GM21576 (cell line): ENCODE measurements at regions not wholly inside any gene's neighbourhood (a gene's known extent, or its start where the extent isn't known, plus 50 kb on each side); places are given as distances from the start of the nearest gene placed in this dataset.

Experiments
- ATAC-seq: cut with Tn5 transposase; IDR thresholded peaks from one replicate; pipeline ENCODE4 v1.9.1; 2021; ENCODE audit warnings: mild to moderate bottlenecking, moderate library complexity; ENCODE audit not compliant: unreplicated experiment

DNA sequence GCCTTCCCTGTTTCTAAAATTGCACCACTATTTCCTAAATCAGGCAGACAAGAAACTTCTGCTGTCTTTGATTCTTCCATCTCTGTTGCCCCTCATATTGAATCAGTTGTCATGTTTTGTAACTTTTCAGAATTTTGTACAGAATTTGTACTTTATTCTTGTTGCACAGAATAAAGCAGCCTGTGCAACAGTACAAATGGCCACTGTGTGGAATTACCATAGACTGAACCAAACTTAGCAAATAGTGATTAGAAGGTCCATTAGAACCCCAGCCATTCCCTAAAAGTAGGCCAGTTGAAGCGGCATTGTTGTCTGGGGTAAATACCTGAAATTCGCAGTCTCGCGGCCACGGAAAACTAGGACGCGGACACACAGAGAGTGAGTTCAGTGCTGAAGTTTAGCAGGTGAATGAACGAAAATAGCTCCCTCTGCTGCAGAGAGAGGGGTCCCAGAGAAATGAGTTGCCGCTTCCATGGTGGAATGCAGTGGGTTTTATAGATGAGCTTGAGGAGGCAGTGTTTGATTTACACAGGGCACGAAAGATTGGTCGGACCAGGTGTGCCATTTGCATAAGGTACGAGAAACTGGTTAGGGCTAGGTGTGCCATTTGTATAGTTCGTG, 71.8 kb downstream of the C4orf33 start:
- ATAC-seq = no peak

GRCh38 chr4:129172181-129172580, 76.2 kb downstream of the C4orf33 start:
- ATAC-seq = no peak

- no peak for ATAC-seq
Observed at GRCh38 chr4:129176864-129177263, 80.9 kb downstream of the C4orf33 start.

- ATAC-seq = no peak
Observed at GRCh38 chr4:129179276-129179675, 83.3 kb downstream of the C4orf33 start.

DNA sequence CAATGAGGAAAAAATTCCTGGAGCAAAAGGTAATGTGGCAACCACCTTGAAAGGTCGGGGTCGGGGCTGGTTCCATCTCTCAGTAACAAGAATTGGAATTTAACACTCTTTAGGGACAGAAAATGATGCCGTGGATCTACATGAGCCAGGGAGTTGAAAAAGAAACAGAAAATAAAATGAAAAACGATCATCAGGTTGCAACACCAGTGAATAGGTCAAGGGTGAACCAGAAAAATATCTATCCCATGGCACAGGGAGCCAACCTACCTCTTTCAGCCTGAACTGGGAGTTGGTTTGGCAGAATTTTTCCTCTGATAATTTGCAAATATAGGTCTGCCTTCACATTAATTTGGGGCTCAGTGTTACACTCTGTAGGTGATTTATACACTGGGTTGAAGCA, 93.7 kb downstream of the C4orf33 start:
- no peak for ATAC-seq

- ATAC-seq = no peak
Observed at GRCh38 chr4:129193357-129194100, 97.6 kb downstream of the C4orf33 start.

DNA sequence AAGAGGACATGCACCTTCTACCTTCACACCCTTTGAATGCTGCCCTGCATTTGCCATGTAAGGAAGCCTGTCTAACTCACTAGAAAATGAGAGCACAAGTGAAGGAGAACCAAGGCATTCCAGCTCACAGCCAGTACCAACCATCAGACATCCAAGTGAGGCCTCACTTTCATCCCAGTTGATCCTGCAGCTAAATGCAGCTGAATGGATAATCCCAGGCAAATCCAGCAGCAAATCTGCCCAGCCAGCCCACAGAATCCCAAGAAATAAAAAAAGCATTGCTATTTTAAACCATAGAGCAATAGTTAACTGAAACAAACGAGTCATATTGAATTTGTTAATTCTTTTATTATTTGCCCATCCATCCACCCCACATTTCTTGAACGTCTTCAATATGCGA, 112.5 kb downstream of the C4orf33 start:
- no peak for ATAC-seq

DNA sequence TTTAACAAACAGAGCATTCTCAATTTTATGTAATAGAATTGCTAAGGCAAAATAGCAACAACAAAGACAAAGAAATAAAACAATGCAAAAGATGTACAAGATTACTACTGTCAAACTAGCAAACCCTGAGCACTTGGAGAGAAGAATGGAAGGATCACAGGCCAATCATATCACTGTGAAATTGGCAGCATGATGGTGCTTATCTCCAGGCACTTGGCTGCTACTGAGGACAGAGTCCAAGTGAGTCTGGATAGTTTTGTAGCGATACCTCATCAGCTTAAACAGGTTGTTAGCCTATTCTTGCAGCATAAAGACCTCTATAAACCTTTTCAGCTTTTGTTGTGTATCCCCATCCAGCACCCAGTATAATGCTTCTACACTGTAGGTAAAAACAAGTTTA, 117.7 kb downstream of the C4orf33 start:
- no peak for ATAC-seq

DNA sequence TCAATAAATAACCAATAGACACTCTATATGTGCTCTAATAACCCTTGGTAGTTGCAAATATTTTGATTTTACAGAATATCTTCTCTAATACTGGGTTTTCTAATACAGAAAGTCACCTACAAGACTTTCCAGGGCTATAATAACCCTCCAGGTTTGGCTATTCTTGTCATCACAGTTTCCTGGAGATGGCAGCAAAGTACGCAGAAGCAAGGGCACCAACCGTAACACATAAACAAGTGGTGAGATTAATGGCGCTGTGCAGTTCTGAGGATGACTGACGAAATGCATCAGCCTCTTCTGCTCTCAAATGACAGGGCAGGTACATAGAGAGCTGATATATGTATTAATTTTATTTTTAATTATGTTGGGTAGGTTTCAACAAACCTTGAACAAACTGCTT, 122.4 kb downstream of the C4orf33 start:
- no peak for ATAC-seq

- ATAC-seq = no peak
Observed at GRCh38 chr4:129218897-129219296, 122.9 kb downstream of the C4orf33 start.

DNA sequence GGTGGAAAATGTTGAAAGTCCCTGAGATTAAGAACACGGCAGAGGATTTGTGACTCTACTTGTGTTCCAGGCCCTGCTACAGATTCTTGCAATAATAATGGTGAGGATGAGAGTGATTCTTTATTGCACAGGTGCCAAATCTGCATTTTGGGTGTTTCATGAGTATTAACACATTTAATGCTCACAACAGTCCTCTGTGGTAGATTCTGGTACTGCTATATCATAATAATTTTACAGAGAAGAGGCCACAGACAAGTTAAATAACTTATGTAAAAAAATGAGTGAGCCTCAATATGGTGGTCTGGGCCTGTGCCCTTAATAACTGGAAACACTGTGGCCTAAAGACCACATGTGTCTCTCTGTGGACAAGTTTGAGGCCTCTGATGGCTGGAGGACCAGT, 124.3 kb downstream of the C4orf33 start:
- no peak for ATAC-seq

GRCh38 chr4:129223945-129224344, 128.0 kb downstream of the C4orf33 start:
- ATAC-seq = no peak

- ATAC-seq = no peak
Observed at GRCh38 chr4:129230846-129231245, 134.9 kb downstream of the C4orf33 start.

DNA sequence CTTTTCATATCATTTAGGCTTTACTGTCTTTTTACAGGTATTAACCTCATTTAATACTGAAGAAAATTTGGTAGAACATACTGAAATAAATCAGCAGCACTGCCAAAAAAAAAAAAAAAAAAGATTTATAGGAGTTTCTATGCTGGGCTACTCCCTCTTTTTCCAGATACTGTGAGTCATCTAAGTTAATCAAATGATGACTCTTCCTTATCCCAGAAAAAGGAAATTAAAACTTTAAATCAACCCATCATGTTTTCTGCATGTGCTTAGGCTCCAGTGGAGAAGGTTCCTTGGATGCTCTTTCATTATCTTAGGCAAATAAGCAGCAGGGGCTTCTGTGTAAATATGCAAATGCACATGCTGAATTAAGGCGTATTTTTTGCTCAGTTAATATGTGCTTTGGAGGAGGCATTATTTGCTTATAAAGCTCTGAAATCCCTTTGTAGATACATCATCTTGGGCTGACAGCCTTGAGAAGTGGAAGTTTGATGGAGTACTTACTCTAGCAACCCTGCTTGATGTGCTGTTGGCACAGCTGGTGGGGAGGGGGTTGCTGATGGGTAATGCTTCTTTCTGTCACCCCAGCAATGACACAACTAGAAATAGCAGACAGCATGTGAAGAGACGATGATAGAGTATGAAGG, 136.1 kb downstream of the C4orf33 start:
- ATAC-seq = no peak

- ATAC-seq = no peak
Observed at GRCh38 chr4:129232589-129233337, 136.8 kb downstream of the C4orf33 start.

DNA sequence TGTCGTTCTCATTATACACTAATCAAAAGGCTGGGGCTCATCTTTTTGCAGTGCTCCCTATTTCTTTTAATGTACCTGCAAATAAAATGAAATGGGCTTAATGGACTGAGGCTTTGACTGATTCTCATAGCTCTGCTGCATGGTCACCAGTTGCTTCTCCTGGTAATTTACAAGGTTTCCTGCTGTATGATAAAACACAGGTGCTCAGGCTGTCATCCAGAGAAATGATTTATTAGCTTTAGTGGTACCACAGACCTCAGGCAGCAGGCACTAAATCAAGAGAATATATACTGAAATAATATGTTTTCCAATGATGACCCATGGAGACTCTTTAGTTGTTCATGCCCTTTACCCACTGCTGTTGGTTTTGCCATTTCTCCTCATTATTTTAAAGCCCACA, 137.7 kb downstream of the C4orf33 start:
- no peak for ATAC-seq

GRCh38 chr4:129236351-129236750, 140.4 kb downstream of the C4orf33 start:
- ATAC-seq = no peak

DNA sequence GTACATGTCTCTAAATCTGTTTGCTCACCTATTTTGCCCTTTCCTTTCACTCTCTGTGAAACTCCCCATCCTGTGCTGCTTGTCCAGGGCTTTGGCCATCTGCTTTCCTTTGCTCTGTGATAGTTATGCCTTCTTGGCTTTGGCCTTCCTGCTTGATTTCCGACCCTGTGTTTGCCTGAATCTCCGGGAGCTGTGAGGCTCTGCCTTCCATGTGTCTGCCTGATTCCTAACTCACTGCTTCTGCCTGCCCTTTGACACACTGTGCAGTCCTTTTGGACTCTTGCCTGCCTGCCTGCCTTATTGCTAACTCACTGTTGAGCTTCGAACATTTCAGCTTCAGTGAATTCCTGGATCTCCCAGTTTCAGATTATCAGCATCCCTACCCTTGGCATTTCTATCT, 143.1 kb downstream of the C4orf33 start:
- no peak for ATAC-seq

DNA sequence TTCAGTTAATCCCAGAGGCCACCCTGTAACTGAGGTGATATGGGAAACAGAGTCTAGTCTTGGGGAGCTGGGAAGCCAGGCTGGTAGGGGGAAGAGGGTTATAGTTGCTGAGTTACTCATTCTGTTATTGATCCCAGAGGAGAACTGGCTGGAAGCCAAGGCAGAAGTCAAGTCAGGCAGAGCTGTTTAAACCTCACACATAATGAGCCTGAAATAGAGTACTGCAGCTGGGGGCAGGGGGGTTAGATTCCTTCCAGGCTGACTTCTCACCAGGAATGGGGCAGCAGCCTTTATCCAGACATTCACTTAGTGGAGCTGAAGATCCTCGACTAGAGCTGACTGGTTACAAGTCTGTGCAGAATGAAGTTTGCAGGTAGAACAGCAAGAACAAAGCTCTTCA, 144.9 kb downstream of the C4orf33 start:
- ATAC-seq = no peak

- no peak for ATAC-seq
Observed at GRCh38 chr4:129246145-129246544, 150.2 kb downstream of the C4orf33 start.

DNA sequence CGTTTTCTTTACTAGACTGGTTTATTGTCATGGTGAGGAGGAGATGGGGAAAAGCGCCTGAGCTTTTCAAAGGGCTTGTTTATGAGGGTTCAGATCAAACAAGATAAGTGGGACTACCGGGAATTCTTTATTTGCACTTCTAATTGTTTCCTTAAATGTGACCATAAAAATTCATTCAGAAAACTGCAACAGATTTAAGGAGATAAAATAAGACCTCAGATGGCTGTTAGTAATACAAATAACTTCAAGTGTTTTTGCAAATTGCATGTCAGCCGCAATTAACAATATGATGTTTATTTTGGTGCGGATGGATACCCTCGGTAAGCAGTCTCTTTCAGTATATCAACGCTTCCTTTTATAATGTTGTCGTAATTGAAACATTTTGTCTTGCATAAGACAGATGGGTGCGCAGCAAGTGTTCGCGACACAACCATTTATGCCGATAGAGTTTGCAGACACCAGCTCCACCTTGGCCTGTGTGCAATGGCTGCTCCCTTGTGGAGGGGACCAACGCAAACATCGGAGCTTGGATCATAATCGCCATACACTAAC, 151.0 kb downstream of the C4orf33 start:
- no peak for ATAC-seq
